IMR-90 (cell line): ENCODE measurements at regions not wholly inside any gene's neighbourhood (a gene's known extent, or its start where the extent isn't known, plus 50 kb on each side); places are given as distances from the start of the nearest gene placed in this dataset.

Source experiments
- ATAC-seq: fragments of 200-7000 bp; cut with Tn5 transposase; 2 replicates; pipeline ENCODE4 v1.9.1; 2020; ENCODE audit warnings: low read depth, mild to moderate bottlenecking, moderate library complexity
- BruUV-seq: library from RNA; stranded (reverse); fragments of 400-500 nt; replicated peaks from 2 replicates; lab custom pipeline; 2021; lab: Mats Ljungman, UMichigan
- CTCF ChIA-PET: fragments of 300-600 bp; formaldehyde crosslinking; extraction: SDS; loops from one replicate; lab custom pipeline; 2021; ENCODE audit warnings: antibody characterized with exemption; lab: Yijun Ruan, JAX
- POLR2A ChIA-PET: fragments of 300-600 bp; sonication (Branson Sonifier 250); formaldehyde crosslinking; loops from one replicate; lab custom pipeline; 2022; ENCODE audit warnings: antibody characterized with exemption; ENCODE audit not compliant: unreplicated experiment; lab: Charles Lee
- DNase-seq: peaks from one replicate; pipeline ENCODE4 v3.0.0; 2013
- H2AFZ ChIP-seq: replicated peaks from 2 replicates; pipeline ENCODE3; 2013; ENCODE audit warnings: low read length, mild to moderate bottlenecking; ENCODE audit not compliant: poor library complexity
- H2AK5ac ChIP-seq: 2 replicates; pipeline ENCODE4 v1.6.1; 2013; ENCODE audit warnings: low read depth, low read length, inconsistent platforms
- H2AK9ac ChIP-seq: replicated peaks from 2 replicates; pipeline ENCODE3; 2013; ENCODE audit warnings: mild to moderate bottlenecking, low read depth, low read length, moderate library complexity; ENCODE audit not compliant: poor library complexity
- H2BK120ac ChIP-seq: 2 replicates; pipeline ENCODE4 v1.6.1; 2013; ENCODE audit warnings: low read depth, low read length, inconsistent platforms
- H2BK15ac ChIP-seq: 3 replicates; pipeline ENCODE4 v1.6.1; 2013; ENCODE audit warnings: low read depth, low read length, inconsistent platforms
- H2BK20ac ChIP-seq: 2 replicates; pipeline ENCODE4 v1.6.1; 2013; ENCODE audit warnings: low read depth, mild to moderate bottlenecking, inconsistent platforms, low read length, moderate library complexity
- H2BK5ac ChIP-seq: 2 replicates; pipeline ENCODE4 v1.6.1; 2013; ENCODE audit warnings: mild to moderate bottlenecking, low read depth, low read length, inconsistent platforms; ENCODE audit not compliant: poor library complexity, severe bottlenecking
- H3K14ac ChIP-seq: replicated peaks from 2 replicates; pipeline ENCODE4 v1.6.1; 2013; ENCODE audit warnings: low read depth, low read length, inconsistent platforms
- H3K18ac ChIP-seq: 2 replicates; pipeline ENCODE4 v1.6.1; 2013; ENCODE audit warnings: low read depth, low read length, control low read depth
- H3K23ac ChIP-seq: 2 replicates; pipeline ENCODE4 v1.6.1; 2013; ENCODE audit warnings: low read depth, low read length, inconsistent platforms
- H3K27ac ChIP-seq: 2 replicates; pipeline ENCODE4 v1.5.1; 2013; ENCODE audit warnings: mild to moderate bottlenecking, control low read depth, low read length; ENCODE audit not compliant: insufficient read depth
- H3K27me3 ChIP-seq: 2 replicates; pipeline ENCODE4 v1.6.1; 2013; ENCODE audit warnings: low read length; ENCODE audit not compliant: control insufficient read depth, insufficient read depth
- H3K36me3 ChIP-seq: 2 replicates; pipeline ENCODE4 v1.6.1; 2013; ENCODE audit warnings: low read length, mixed read lengths; ENCODE audit not compliant: control insufficient read depth, insufficient read depth
- H3K4ac ChIP-seq: 2 replicates; pipeline ENCODE4 v1.6.1; 2013; ENCODE audit warnings: low read depth, low read length, inconsistent platforms
- H3K4me1 ChIP-seq: 2 replicates; pipeline ENCODE4 v1.6.1; 2013; ENCODE audit warnings: low read length, mixed read lengths; ENCODE audit not compliant: control insufficient read depth, insufficient read depth
- H3K4me2 ChIP-seq: 2 replicates; pipeline ENCODE4 v1.6.1; 2013; ENCODE audit warnings: low read depth, mild to moderate bottlenecking, control low read depth, low read length, moderate library complexity
- H3K4me3 ChIP-seq: 2 replicates; pipeline ENCODE4 v1.5.1; 2013; ENCODE audit warnings: low read depth, mild to moderate bottlenecking, control low read depth, low read length, moderate library complexity; ENCODE audit not compliant: insufficient read depth
- H3K56ac ChIP-seq: 2 replicates; pipeline ENCODE4 v1.6.1; 2013; ENCODE audit warnings: low read length, inconsistent platforms; ENCODE audit not compliant: insufficient read depth; ENCODE audit errors: extremely low read depth
- H3K79me1 ChIP-seq, 2 experiments: 2 replicates each; pipeline ENCODE4 v1.6.1; 2013; ENCODE audit warnings: low read length in 2 of 2, inconsistent platforms in 1 of 2, low read depth in 1 of 2
- H3K9ac ChIP-seq: 2 replicates; pipeline ENCODE4 v1.6.1; 2013; ENCODE audit warnings: low read depth, low read length, control low read depth
- H3K9me1 ChIP-seq: 2 replicates; pipeline ENCODE4 v1.6.1; 2013; ENCODE audit warnings: low read length, inconsistent platforms; ENCODE audit not compliant: insufficient read depth
- H3K9me3 ChIP-seq: 2 replicates; pipeline ENCODE4 v1.6.1; 2013; ENCODE audit warnings: low read length; ENCODE audit not compliant: control insufficient read depth, insufficient read depth
- H4K20me1 ChIP-seq: 2 replicates; pipeline ENCODE4 v1.6.1; 2013; ENCODE audit warnings: low read length, inconsistent platforms; ENCODE audit not compliant: insufficient read depth
- H4K5ac ChIP-seq: 2 replicates; pipeline ENCODE4 v1.6.1; 2013; ENCODE audit warnings: mild to moderate bottlenecking, low read depth, low read length, control low read depth
- H4K8ac ChIP-seq, 2 experiments: 2 replicates each; pipeline ENCODE4 v1.6.1; 2013; ENCODE audit warnings: low read depth in 2 of 2, low read length in 2 of 2, control low read depth in 1 of 2, inconsistent platforms in 1 of 2
- H4K91ac ChIP-seq: 2 replicates; pipeline ENCODE4 v1.6.1; 2013; ENCODE audit warnings: low read depth, low read length, inconsistent platforms; ENCODE audit not compliant: insufficient read depth
- BHLHE40 ChIP-seq: fragments of 150-350 bp; IDR thresholded peaks from 2 replicates; pipeline ENCODE4 v1.6.1; 2016; ENCODE audit warnings: mild to moderate bottlenecking, low read depth, low read length
- CEBPB ChIP-seq: IDR thresholded peaks from 2 replicates; pipeline ENCODE4 v1.6.1; 2012; ENCODE audit warnings: low read depth, low read length, improper control_type of control experiment
- CHD1 ChIP-seq: IDR thresholded peaks from 2 replicates; pipeline ENCODE4 v1.6.1; 2012; ENCODE audit warnings: low read depth, low read length, improper control_type of control experiment
- FOS ChIP-seq: fragments of 150-350 bp; IDR thresholded peaks from 2 replicates; pipeline ENCODE4 v1.6.1; 2016; ENCODE audit warnings: low read depth, low read length
- MAFK ChIP-seq: IDR thresholded peaks from 2 replicates; pipeline ENCODE4 v1.6.1; 2012; ENCODE audit warnings: low read depth, low read length, improper control_type of control experiment
- MAZ ChIP-seq: IDR thresholded peaks from 2 replicates; pipeline ENCODE4 v1.6.1; 2012; ENCODE audit warnings: low read depth, mild to moderate bottlenecking, low read length, improper control_type of control experiment, moderate library complexity, borderline replicate concordance
- MXI1 ChIP-seq: IDR thresholded peaks from 2 replicates; pipeline ENCODE4 v1.6.1; 2012; ENCODE audit warnings: low read depth, mild to moderate bottlenecking, low read length, moderate library complexity, borderline replicate concordance
- NFE2L2 ChIP-seq: fragments of 150-350 bp; IDR thresholded peaks from 2 replicates; pipeline ENCODE4 v1.6.1; 2016; ENCODE audit warnings: low read depth, mild to moderate bottlenecking, low read length
- POLR2A ChIP-seq: IDR thresholded peaks from 2 replicates; pipeline ENCODE4 v1.6.1; 2012; ENCODE audit warnings: mild to moderate bottlenecking, low read depth, low read length
- RAD21 ChIP-seq: IDR thresholded peaks from 2 replicates; pipeline ENCODE4 v1.6.1; 2012; ENCODE audit warnings: low read length, improper control_type of control experiment
- RCOR1 ChIP-seq: IDR thresholded peaks from 2 replicates; pipeline ENCODE4 v1.6.1; 2012; ENCODE audit warnings: mild to moderate bottlenecking, low read length, improper control_type of control experiment; ENCODE audit not compliant: insufficient replicate concordance
- RFX5 ChIP-seq: IDR thresholded peaks from 2 replicates; pipeline ENCODE4 v1.8.0; 2012; ENCODE audit warnings: low read depth, mild to moderate bottlenecking, low read length, moderate library complexity
- SMC3 ChIP-seq: fragments of 150-350 bp; IDR thresholded peaks from 2 replicates; pipeline ENCODE4 v1.6.1; 2016; ENCODE audit warnings: low read depth, mild to moderate bottlenecking, antibody characterized with exemption, low read length, moderate library complexity
- USF2 ChIP-seq: fragments of 150-350 bp; IDR thresholded peaks from 2 replicates; pipeline ENCODE4 v1.6.1; 2017; ENCODE audit warnings: mild to moderate bottlenecking, antibody characterized with exemption, low read length, low read depth
- WGBS, 2 experiments: methylation state at CpG; one replicate each; pipeline versions ENCODE4 v1.1.5 to v1.1.7; 2013; ENCODE audit warnings: missing lambda C conversion rate in 2 of 2; ENCODE audit not compliant: insufficient read length in 1 of 2; ENCODE audit errors: extremely low coverage in 2 of 2; 5-methylcytosine and 5-hydroxymethylcytosine counted together
- dilution Hi-C: fragments of 300-500 bp; cut with HindIII; formaldehyde crosslinking; loops from one replicate; pipeline ENCODE4 v1.14.3; 2018; ENCODE audit warnings: low sequenced_read_pairs; ENCODE audit not compliant: unreplicated experiment
- in situ Hi-C: fragments of 300-500 bp; cut with MboI; formaldehyde crosslinking; loops from 3 replicates; pipeline ENCODE4 v1.14.3; 2019; ENCODE audit warnings: low sequenced_read_pairs, inconsistent platforms, mixed read lengths
- intact Hi-C: fragments of 100-400 bp; cut with micrococcal nuclease; formaldehyde crosslinking; loops from 2 replicates; pipeline ENCODE4 v1.10.0; 2022
- TF ChIP-seq, protein P1 (sequence below): fragments of 150-350 bp; IDR thresholded peaks from 2 replicates; pipeline ENCODE4 v1.6.1; 2016; ENCODE audit warnings: low read depth, mild to moderate bottlenecking, low read length, moderate library complexity, borderline replicate concordance
- TF ChIP-seq, protein P2 (sequence below): conservative IDR thresholded peaks from 2 replicates; pipeline ENCODE4 v1.5.1; 2012; ENCODE audit warnings: mild to moderate bottlenecking, low read depth, low read length, improper control_type of control experiment

GRCh38 chr12:111103583-111103982 lies 183.2 kb upstream of the MYL2 start:
- Histone ChIP-seq H3K4me1 (no peaks in the 10 kb centered on the region), H3K27ac (no peak overlapping the region), H3K4me2 (no peak overlapping the region), H3K9me3 (no peaks in the 10 kb centered on the region), H4K5ac (no peak overlapping the region), H2AFZ (no peak overlapping the region), H3K4ac (no peak overlapping the region), H2AK5ac (no peak overlapping the region), H3K27me3 (no peaks in the 10 kb centered on the region), H2BK15ac (no peak overlapping the region), H2AK9ac (no peak overlapping the region), H4K20me1 (no peaks in the 10 kb centered on the region), H3K36me3 (no peaks in the 10 kb centered on the region), H3K56ac (no peak overlapping the region), H3K9ac (no peak overlapping the region), H3K14ac (no peak overlapping the region), H3K79me1 (no peaks in the 10 kb centered on the region), H3K23ac (no peak overlapping the region), H3K18ac (no peak overlapping the region), H4K91ac (no peak overlapping the region), H3K9me1 (no peaks in the 10 kb centered on the region), H2BK120ac (no peak overlapping the region), H3K4me3 (no peak overlapping the region), H2BK5ac (no peak overlapping the region), H4K8ac (no peak overlapping the region), H2BK20ac (no peak overlapping the region)
- ChIA-PET POLR2A (no interaction called here), CTCF (interaction anchor here (0.8 kb wide), 1 partner anchor 13 kb away, joined by 3 read pairs; no protein-coding TSS in a partner anchor)
- in situ Hi-C loops (no loop called here), dilution Hi-C loops (no loop called here), intact Hi-C loops (no loop called here)
- TF ChIP-seq CEBPB (no peak), SMC3 (no peak), POLR2A (no peak), USF2 (no peak), RCOR1 (no peak), NFE2L2 (no peak), RAD21 (no peak), CHD1 (no peak), FOS (no peak), MAZ (no peak), MXI1 (no peak), BHLHE40 (no peak), RFX5 (no peak), MAFK (no peak)
- TF ChIP-seq, protein P1, sequence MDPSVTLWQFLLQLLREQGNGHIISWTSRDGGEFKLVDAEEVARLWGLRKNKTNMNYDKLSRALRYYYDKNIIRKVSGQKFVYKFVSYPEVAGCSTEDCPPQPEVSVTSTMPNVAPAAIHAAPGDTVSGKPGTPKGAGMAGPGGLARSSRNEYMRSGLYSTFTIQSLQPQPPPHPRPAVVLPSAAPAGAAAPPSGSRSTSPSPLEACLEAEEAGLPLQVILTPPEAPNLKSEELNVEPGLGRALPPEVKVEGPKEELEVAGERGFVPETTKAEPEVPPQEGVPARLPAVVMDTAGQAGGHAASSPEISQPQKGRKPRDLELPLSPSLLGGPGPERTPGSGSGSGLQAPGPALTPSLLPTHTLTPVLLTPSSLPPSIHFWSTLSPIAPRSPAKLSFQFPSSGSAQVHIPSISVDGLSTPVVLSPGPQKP, result no peak
- TF ChIP-seq, protein P2, sequence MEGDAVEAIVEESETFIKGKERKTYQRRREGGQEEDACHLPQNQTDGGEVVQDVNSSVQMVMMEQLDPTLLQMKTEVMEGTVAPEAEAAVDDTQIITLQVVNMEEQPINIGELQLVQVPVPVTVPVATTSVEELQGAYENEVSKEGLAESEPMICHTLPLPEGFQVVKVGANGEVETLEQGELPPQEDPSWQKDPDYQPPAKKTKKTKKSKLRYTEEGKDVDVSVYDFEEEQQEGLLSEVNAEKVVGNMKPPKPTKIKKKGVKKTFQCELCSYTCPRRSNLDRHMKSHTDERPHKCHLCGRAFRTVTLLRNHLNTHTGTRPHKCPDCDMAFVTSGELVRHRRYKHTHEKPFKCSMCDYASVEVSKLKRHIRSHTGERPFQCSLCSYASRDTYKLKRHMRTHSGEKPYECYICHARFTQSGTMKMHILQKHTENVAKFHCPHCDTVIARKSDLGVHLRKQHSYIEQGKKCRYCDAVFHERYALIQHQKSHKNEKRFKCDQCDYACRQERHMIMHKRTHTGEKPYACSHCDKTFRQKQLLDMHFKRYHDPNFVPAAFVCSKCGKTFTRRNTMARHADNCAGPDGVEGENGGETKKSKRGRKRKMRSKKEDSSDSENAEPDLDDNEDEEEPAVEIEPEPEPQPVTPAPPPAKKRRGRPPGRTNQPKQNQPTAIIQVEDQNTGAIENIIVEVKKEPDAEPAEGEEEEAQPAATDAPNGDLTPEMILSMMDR, result no peak
- no peak for DNase-seq
- ATAC-seq, result no peak
- no CpG with 5 or more reads among the region's 2 CpGs for WGBS, 2 experiments
- no TSS peak for BruUV-seq
